RCC 7860 (cell line): ENCODE measurements at regions not wholly inside any gene's neighbourhood (a gene's known extent, or its start where the extent isn't known, plus 50 kb on each side); places are given as distances from the start of the nearest gene placed in this dataset.

ENCODE experiments used
- DNase-seq: peaks from one replicate; pipeline ENCODE4 v3.0.0-alpha.2; 2015; ENCODE audit warnings: low spot score
- FAIRE-seq: peaks from 2 replicates; lab custom pipeline; 2012; peaks lifted over from hg19 to GRCh38; lab: Jason Lieb, UNC

GRCh38 chr1:213669964-213670691 lies 317.6 kb upstream of the PROX1 start:
- no peak for FAIRE-seq
- DNase-seq: no peak

- no peak for DNase-seq
- no peak for FAIRE-seq
Observed at GRCh38 chr1:213670692-213671023, 317.1 kb upstream of the PROX1 start.

- DNase-seq (no peak), FAIRE-seq (no peak)
Observed at GRCh38 chr1:213675043-213675442, 312.7 kb upstream of the PROX1 start.

GRCh38 chr1:213676736-213677135 lies 311.0 kb upstream of the PROX1 start:
- FAIRE-seq: no peak
- no peak for DNase-seq

- FAIRE-seq (no peak), DNase-seq (no peak)
Observed at GRCh38 chr1:213678348-213678747, 309.4 kb upstream of the PROX1 start.

GRCh38 chr1:213678753-213679152 lies 309.0 kb upstream of the PROX1 start:
- DNase-seq (no peak), FAIRE-seq (no peak)

- no peak for FAIRE-seq
- no peak for DNase-seq
Observed at GRCh38 chr1:213679153-213679552, 308.6 kb upstream of the PROX1 start.

- FAIRE-seq: no peak
- DNase-seq: no peak
Observed at GRCh38 chr1:213680677-213681325, 307.0 kb upstream of the PROX1 start.

GRCh38 chr1:213681788-213682340 lies 305.9 kb upstream of the PROX1 start:
- FAIRE-seq: no peak
- DNase-seq: no peak

GRCh38 chr1:213683529-213683928 lies 304.2 kb upstream of the PROX1 start:
- FAIRE-seq: no peak

GRCh38 chr1:213684454-213684853 lies 303.3 kb upstream of the PROX1 start:
- FAIRE-seq: no peak
- DNase-seq: no peak

More at GRCh38 chr1:213683529-213683928, 304.2 kb upstream of the PROX1 start:
- DNase-seq: no peak

- FAIRE-seq (no peak), DNase-seq (no peak)
Observed at GRCh38 chr1:213685992-213686582, 301.7 kb upstream of the PROX1 start.

GRCh38 chr1:213686983-213687382 lies 300.8 kb upstream of the PROX1 start:
- FAIRE-seq: no peak
- DNase-seq: no peak

- FAIRE-seq (no peak), DNase-seq (no peak)
Observed at GRCh38 chr1:213687832-213688231, 299.9 kb upstream of the PROX1 start.

GRCh38 chr1:213688655-213689054 lies 299.1 kb upstream of the PROX1 start:
- no peak for DNase-seq
- no peak for FAIRE-seq

GRCh38 chr1:213689260-213689659 lies 298.5 kb upstream of the PROX1 start:
- FAIRE-seq (no peak), DNase-seq (no peak)

- FAIRE-seq: no peak
Observed at GRCh38 chr1:213690341-213690917, 297.3 kb upstream of the PROX1 start.

GRCh38 chr1:213692321-213692720 lies 295.5 kb upstream of the PROX1 start:
- FAIRE-seq (no peak), DNase-seq (no peak)

More at GRCh38 chr1:213690341-213690917, 297.3 kb upstream of the PROX1 start:
- no peak for DNase-seq

- FAIRE-seq: no peak
- DNase-seq: no peak
Observed at GRCh38 chr1:213693864-213694263, 293.9 kb upstream of the PROX1 start.

- FAIRE-seq: no peak
Observed at GRCh38 chr1:213697192-213697802, 290.5 kb upstream of the PROX1 start.

GRCh38 chr1:213698092-213698702 lies 289.6 kb upstream of the PROX1 start:
- DNase-seq (no peak), FAIRE-seq (no peak)

More at GRCh38 chr1:213697192-213697802, 290.5 kb upstream of the PROX1 start:
- DNase-seq: no peak
